ENCODE measurements at regions not wholly inside any gene's neighbourhood (a gene's known extent, or its start where the extent isn't known, plus 50 kb on each side); places are given as distances from the start of the nearest gene placed in this dataset.

GRCh38 chr18:40582105-40582504, 1372.9 kb upstream of the PIK3C3 start:
- H4K20me1 ChIP-seq (replicated peaks in 1 of 2; ENCODE audit: control insufficient read depth in 1 of 2, insufficient read depth in 2 of 2, low read length in 2 of 2), result no peaks in the 10 kb centered on the region
- no peak overlapping the region for H3K23ac ChIP-seq (ENCODE audit: insufficient read length)
- H3K23me2 ChIP-seq (ENCODE audit: low read depth, low read length), result no peaks in the 10 kb centered on the region
- H2BK120ac ChIP-seq (replicated peaks; ENCODE audit: low read depth, low read length), result no peak overlapping the region
- no peak overlapping the region for H2AK5ac ChIP-seq (ENCODE audit: low read depth, low read length)
- H2BK12ac ChIP-seq (ENCODE audit: low read depth, low read length), result no peak overlapping the region
- H3K9me3 ChIP-seq (ENCODE audit: insufficient read depth in 2 of 2, low read depth in 1 of 2, low read length in 1 of 2), result no peaks in the 10 kb centered on the region
- no peak overlapping the region for H3K56ac ChIP-seq (replicated peaks; ENCODE audit: insufficient read length, low read depth, low read length)
- H3K18ac ChIP-seq (ENCODE audit: extremely low read depth, low read length), result no peak overlapping the region
- H2BK5ac ChIP-seq (ENCODE audit: low read depth, low read length), result no peak overlapping the region
- H4K8ac ChIP-seq (ENCODE audit: extremely low read depth, insufficient read depth, low read length), result no peak overlapping the region
- no peak overlapping the region for H3K27ac ChIP-seq (ENCODE audit: low read depth, low read length)
- FAIRE-seq (no peak), DNase-seq (ENCODE audit: low read depth in 1 of 2, low spot score in 2 of 2) (no peak)
- H3K4ac ChIP-seq (replicated peaks; ENCODE audit: insufficient read length, low read depth, low read length), result no peak overlapping the region
- ChIA-PET POLR2A (ENCODE audit: partially characterized antibody) (no interaction called here), CTCF (ENCODE audit: partially characterized antibody) (interaction anchor here (0.7 to 1.5 kb wide), 4 partner anchors 9 to 39 kb away, joined by 3 to 4 read pairs (median 3); no protein-coding TSS in a partner anchor)
- H3K4me3 ChIP-seq (ENCODE audit: extremely low read depth in 1 of 4, insufficient read depth in 2 of 4, low read depth in 3 of 4, low read length in 4 of 4), result no peak overlapping the region
- H3K14ac ChIP-seq (ENCODE audit: insufficient read length), result no peak overlapping the region
- H3K9ac ChIP-seq (replicated peaks in 1 of 4; ENCODE audit: extremely low read depth in 1 of 4, low read depth in 3 of 4, low read length in 3 of 4), result no peak overlapping the region
- no peaks in the 10 kb centered on the region for H3K79me1 ChIP-seq (ENCODE audit: low read depth, low read length)
- no peak overlapping the region for H4K91ac ChIP-seq (replicated peaks; ENCODE audit: insufficient read length, low read length)
- no peak overlapping the region for H3K4me2 ChIP-seq (ENCODE audit: insufficient read depth in 1 of 2, low read depth in 2 of 2, low read length in 2 of 2)
- H3K79me2 ChIP-seq (ENCODE audit: control insufficient read depth in 1 of 2, insufficient read depth in 2 of 2, low read length in 2 of 2), result no peaks in the 10 kb centered on the region
- H3K27me3 ChIP-seq (replicated peaks in 1 of 4; ENCODE audit: control insufficient read depth in 3 of 4, extremely low read depth in 1 of 4, insufficient read depth in 3 of 4, low read length in 3 of 4), result no peaks in the 10 kb centered on the region
- H2AFZ ChIP-seq (ENCODE audit: low read length), result no peak overlapping the region
- no peaks in the 10 kb centered on the region for H3K36me3 ChIP-seq (ENCODE audit: control insufficient read depth in 2 of 4, insufficient read depth in 4 of 4, low read length in 3 of 4)
- 100% methylated on average over 1 of the region's 1 CpG; no CpG with 5 or more reads in 1 of the 2 experiments for WGBS, 2 experiments (ENCODE audit: extremely low coverage in 1 of 2, insufficient coverage in 1 of 2, insufficient read length in 1 of 2, insufficient replicate concordance in 2 of 2, low coverage in 1 of 2, low lambda C conversion rate in 2 of 2, missing lambda C conversion rate in 1 of 2)
- no peaks in the 10 kb centered on the region for H3K4me1 ChIP-seq (replicated peaks in 1 of 4; ENCODE audit: control insufficient read depth in 3 of 4, insufficient read depth in 4 of 4, low read length in 3 of 4)
- no peak overlapping the region for H4K5ac ChIP-seq (ENCODE audit: insufficient read length, low read depth, low read length)
- no peak for TF ChIP-seq POLR2A (IDR thresholded peaks at IDR 0.05; ENCODE audit: control extremely low read depth in 1 of 2, low read depth in 2 of 2, low read length in 2 of 2)
- TF ChIP-seq BACH1 (IDR thresholded peaks at IDR 0.05; ENCODE audit: low read length), result no peak
- TF ChIP-seq, protein P1, sequence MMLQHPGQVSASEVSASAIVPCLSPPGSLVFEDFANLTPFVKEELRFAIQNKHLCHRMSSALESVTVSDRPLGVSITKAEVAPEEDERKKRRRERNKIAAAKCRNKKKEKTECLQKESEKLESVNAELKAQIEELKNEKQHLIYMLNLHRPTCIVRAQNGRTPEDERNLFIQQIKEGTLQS (IDR thresholded peaks at IDR 0.05; ENCODE audit: insufficient read depth, low read depth, low read length), result no peak
- TF ChIP-seq SP1 (IDR thresholded peaks at IDR 0.05; ENCODE audit: low read depth, low read length), result no peak
- TF ChIP-seq TEAD4 (IDR thresholded peaks at IDR 0.05; ENCODE audit: low read depth, low read length), result no peak
- no peak for TF ChIP-seq JUN (IDR thresholded peaks at IDR 0.05; ENCODE audit: low read depth, low read length)
- TF ChIP-seq, protein P2, sequence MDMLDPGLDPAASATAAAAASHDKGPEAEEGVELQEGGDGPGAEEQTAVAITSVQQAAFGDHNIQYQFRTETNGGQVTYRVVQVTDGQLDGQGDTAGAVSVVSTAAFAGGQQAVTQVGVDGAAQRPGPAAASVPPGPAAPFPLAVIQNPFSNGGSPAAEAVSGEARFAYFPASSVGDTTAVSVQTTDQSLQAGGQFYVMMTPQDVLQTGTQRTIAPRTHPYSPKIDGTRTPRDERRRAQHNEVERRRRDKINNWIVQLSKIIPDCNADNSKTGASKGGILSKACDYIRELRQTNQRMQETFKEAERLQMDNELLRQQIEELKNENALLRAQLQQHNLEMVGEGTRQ (IDR thresholded peaks at IDR 0.05; ENCODE audit: low read length), result no peak
- no peak for TF ChIP-seq EGR1 (IDR thresholded peaks at IDR 0.05; ENCODE audit: borderline replicate concordance, low read depth, low read length)
- no peak for TF ChIP-seq BCL11A (IDR thresholded peaks at IDR 0.05; ENCODE audit: low read depth in 2 of 2, low read length in 2 of 2)
- no peak overlapping the region for H2BK15ac ChIP-seq (ENCODE audit: low read length)
- no peak overlapping the region for H2BK20ac ChIP-seq (ENCODE audit: low read length)

Measured in H1 (cell line).